DMS79 treated with DMSO at 0.1 percent for 48 hours (cell line): ENCODE measurements at regions not wholly inside any gene's neighbourhood (a gene's known extent, or its start where the extent isn't known, plus 50 kb on each side); places are given as distances from the start of the nearest gene placed in this dataset.

Source experiments
- DNase-seq: peaks from one replicate; lab custom pipeline; 2025; lab: John Stamatoyannopoulos, UW

DNA sequence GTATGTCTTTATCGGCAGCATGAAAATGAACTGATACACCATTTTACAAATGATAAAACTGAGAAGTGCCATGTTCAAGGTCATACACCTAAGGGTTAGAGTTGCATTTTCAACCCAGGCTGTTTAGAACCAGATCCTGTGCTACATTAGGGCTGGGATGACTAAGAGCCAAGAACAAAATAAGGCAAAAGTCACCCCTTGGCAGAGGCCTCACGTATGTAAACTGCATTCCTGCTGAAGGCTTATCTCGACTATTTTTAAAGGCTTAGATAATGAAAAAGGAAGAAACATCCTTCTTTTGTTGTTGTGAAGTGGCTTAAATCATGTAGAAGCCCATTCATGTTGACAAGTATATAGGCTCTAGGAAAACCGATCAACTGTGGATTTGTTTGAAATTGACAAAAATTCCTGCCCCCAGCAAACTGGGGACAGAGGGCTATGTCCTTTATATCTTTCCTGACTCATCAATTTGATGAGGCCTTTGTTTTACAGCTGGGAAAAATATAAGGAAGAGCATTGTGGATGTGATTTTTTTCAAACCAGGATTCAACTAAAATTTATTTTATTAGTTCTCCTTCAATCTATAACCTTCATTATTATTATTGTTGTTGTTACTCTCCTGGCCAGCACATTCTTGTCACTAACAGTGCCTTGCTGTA lies 196.5 kb downstream of the SNX18 start:
- no peak for DNase-seq

DNA sequence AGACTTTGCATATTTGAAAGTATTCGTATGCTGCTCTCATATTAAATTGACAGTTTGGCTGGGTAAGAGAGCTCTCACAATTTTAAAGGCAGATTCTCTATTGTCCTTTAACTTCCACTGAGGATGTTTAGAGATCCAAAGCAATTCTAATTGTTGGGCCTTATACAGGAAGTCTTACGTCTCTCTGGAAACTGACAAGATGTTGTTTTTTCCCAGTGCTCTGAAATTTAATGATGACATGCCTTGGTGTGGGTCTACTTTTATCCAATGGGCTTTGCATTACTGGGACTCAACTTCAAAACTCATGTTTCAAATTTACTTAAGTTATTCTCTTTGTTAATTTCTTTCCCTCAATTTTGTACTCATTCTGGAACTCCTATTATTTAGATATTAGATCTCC lies 191.5 kb downstream of the SNX18 start:
- DNase-seq: no peak

- no peak for DNase-seq
Observed at GRCh38 chr5:54707841-54708240, 190.3 kb downstream of the SNX18 start.

- no peak for DNase-seq
Observed at GRCh38 chr5:54705994-54706653, 188.6 kb downstream of the SNX18 start.

GRCh38 chr5:54704825-54705224 lies 187.3 kb downstream of the SNX18 start:
- DNase-seq: no peak

- no peak for DNase-seq
Observed at GRCh38 chr5:54704333-54704732, 186.8 kb downstream of the SNX18 start.

DNA sequence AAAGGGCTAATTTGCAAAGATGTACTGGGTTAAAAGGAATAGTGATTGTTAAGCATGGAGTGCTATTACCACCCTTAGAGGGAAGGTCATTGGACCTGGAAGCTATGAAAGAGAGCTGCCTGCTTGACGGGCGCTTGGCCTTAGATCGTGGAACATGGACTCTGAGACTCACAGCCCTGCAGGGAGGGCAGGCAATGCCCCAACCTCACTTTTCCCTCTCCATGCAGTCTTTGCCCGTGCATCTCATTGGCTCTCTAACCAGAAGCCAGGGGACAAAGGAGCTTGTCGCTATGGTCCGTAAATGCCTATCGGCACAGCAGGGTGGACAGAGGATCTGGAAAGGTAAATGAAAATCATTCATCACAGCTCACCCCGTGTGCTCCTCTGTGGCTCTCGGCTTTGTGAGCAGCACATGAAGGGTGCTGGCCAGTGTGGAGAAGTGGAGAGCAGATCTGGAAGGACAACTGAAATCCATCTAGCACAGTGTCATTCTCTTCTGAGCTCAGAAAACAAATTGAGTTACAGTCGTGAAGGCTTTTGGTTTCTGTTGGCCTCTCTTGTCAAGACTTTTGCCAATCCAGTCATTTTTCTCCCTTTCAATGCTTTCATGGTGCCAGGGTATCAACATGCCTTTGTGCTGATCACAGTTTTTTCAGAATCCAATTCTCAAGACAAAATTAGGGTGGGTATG lies 186.2 kb downstream of the SNX18 start:
- DNase-seq: no peak

DNA sequence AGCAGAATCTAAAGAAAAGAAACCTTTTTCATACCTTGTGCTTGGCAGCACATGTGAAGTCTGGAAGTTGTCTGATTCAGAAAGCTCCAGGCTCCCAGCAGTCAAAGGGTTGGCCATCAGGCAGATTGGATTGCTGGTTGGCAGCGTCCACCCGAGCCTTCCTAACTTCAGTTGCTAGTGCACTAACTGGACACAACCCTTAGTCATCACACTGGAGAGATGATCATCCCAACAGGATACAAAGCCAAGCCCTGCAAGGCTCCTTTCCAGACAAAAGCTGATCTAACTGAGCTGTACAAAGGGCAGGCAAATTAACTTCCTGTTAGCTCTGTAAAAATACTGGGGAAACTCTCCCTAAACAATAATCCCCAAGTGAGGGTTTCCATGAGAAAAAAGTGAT lies 185.6 kb downstream of the SNX18 start:
- DNase-seq: no peak

DNA sequence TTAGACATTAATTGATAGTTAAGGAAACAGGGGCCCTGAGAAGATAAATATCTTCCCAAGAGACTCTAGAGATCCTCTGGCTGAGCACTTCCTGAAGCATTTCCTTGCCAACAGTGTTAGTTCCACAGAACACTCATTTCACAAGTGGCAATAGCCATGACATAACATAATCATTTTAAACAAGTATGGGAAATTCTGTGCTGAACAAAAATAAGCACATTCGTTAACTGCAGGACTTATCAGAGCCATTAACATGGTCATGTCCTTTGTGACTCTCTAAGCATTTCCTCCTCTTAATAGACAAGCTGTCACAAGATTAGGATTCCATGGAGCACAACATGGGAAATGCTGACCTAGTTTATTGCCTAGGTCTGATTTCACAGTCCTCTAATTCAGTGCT lies 184.9 kb downstream of the SNX18 start:
- DNase-seq: no peak

DNA sequence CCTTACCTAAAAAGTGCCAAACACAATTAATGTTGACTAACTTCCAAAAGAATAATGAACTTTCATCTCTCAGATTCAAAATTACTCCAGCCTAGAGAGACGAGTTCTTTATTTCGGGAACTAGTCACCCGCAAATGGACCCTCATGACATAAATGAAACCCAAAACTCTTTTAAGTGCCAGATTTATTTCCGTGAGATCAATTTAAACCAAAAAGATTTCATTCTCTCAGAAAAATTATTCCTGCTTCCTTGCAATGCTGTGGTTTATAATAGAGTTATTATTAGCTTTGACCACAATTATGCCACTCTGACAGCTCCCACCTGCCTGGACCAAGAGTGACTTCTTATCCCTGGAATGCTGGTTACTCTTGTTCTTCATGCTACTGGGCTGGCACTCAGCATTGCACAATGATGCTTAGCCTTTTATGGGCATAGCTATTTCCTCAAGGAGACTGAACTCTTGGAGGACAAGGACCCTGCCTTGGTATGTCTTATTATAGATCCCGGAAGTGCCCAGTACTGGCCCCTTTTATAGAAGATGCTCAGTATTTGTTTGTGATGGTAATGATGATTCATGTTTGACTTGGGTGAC lies 183.5 kb downstream of the SNX18 start:
- peak; percentile 28 for DNase-seq

DNA sequence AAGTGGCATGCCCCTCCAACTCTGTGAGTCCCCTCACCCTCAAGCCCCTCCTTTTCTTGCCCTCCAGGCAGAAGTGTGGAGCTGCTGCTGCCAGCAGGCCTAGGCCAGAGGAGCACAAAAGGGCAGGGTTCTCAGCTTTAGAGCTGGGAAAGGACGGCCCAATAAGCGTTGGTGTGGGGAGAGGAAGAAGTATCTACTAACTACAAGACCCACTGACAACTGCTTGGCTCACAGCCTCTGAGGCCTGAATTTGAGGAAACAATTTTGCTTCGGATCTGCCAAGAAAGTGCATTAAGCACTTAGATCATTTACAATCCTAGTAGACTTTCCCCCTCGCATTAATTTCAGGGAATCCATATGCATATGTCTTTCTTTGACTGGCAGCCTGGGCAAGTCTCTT lies 179.4 kb downstream of the SNX18 start:
- no peak for DNase-seq

DNA sequence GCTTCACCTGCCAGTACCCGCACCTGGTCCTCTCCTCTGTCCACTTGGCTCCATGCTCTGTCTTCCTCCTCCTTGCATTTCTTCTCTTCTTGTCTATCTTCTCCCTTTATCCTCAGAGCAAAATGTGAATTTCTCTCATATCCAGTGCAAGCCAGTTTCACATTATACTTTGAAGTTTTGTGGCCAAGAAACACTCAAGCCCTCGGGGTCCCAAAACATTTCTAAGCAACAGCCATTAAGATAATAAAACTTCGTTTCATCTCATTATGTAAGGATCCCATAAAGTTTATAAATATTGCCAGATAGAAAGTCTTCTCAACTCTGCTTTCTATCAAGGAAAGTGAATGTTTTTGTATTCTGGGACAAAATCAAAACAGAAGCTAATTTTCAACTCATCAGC lies 178.8 kb downstream of the SNX18 start:
- DNase-seq: no peak

- DNase-seq: peak; percentile 38
Observed at GRCh38 chr5:54695198-54695966, 177.8 kb downstream of the SNX18 start.

DNA sequence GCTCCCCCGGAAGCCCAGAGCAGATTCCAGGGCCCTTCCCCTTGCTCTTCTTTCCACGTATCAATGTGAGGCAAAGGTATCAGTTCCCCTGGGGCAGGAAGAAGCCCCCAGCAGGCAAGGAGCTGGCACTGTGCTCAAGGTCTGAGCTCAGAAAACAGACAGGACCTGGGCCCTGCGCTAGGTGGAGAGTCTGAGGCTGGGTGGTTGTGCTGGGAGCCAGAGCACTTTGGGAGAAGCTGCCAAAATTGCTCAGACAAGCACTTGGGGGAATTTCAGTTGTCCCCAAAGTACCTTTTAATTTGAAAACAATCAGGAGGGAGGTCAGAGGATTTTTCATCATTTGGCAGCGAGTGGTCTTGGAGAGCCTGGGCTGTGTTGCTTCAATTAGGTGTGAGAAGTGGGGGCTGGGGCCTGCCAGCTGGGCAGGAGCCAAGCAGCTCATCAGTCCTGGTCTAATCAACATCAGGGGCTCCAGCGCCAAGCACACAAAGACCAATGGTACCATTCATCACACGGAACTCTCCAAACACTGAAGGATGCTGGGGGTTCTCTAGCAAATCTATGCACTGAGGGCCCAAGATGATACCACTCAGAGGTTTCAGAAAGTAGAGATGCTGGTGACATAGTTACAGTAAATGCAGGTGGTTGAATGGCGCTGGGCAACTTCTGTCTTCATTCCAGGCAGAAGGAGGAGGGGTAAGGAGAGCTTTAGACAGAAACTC lies 176.5 kb downstream of the SNX18 start:
- peak; percentile 81 for DNase-seq

DNA sequence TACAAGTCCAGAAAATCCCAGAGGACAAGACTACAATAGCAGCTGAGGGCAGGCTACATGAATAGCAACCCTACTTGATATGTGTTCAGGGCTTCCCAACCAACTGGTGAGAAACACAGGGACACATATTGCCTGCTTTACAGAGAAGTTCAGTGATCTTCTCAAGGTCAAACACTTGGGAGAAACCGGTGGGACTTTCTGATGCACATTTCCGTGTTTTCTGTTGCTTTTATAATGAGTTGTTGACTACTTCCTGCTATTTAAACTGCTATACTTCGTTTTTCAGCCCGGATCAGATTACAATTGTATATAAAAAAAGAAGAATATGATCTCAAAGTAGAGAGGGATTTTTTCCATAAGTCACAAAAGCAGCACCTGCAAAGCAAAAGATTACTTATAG lies 175.1 kb downstream of the SNX18 start:
- no peak for DNase-seq

DNA sequence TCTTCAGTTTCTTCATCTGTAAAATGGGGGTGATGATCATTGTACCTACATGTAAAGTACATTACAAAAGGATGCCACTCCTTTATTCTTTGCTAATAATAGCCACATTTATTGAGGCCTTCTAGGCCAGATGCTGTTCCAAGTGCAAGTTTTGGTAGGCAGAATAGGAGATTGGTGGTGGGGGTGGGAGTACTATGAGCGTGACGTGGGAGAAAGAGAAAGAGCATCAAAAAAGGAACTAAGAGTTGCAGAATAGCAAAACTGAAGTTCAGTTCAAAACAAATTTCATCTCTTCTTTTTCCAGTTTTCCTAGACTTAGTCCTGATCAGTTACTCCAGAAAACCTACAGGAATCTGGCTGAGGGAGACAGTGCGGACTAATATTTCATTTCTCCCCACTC lies 174.1 kb downstream of the SNX18 start:
- DNase-seq: no peak

GRCh38 chr5:54689411-54690251 lies 172.1 kb downstream of the SNX18 start:
- no peak for DNase-seq

DNA sequence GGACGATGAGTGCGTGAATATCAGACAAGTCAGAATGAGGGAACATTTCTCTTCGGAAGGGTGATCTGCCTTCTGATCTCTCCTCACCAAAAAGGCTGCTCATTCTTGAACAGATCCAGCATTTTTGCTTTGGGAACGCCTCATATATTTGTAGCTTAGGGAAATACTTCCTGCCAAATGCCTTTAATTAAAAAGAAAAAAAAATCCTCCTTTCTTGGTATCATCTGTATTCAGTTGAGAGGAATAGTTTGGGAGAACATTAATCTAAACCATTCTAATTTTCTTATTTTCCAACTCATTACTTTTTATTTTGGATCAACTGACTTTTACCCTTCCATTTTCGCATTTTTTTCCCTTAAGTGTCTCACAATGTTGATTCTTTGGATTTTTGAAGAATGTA lies 163.4 kb downstream of the SNX18 start:
- no peak for DNase-seq

GRCh38 chr5:54679686-54680085 lies 162.1 kb downstream of the SNX18 start:
- DNase-seq: no peak

GRCh38 chr5:54678737-54679136 lies 161.2 kb downstream of the SNX18 start:
- DNase-seq: no peak
